H1 (cell line): ENCODE measurements at regions not wholly inside any gene's neighbourhood (a gene's known extent, or its start where the extent isn't known, plus 50 kb on each side); places are given as distances from the start of the nearest gene placed in this dataset.

ENCODE experiments used
- CTCF ChIA-PET: fragments of 300-600 bp; sonication (Branson Sonifier 250); formaldehyde crosslinking; loops from one replicate; lab custom pipeline; 2021; ENCODE audit not compliant: partially characterized antibody; lab: Charles Lee
- POLR2A ChIA-PET: fragments of 300-600 bp; sonication (Branson Sonifier 250); formaldehyde crosslinking; loops from one replicate; lab custom pipeline; 2021; ENCODE audit warnings: inconsistent platforms; ENCODE audit not compliant: partially characterized antibody; lab: Charles Lee
- DNase-seq, 2 experiments: peaks; one replicate each; pipeline versions ENCODE4 v3.0.0 to v3.0.0-alpha.2; 2010 to 2022; ENCODE audit warnings: low spot score in 2 of 2, low read depth in 1 of 2, mixed read lengths in 1 of 2
- FAIRE-seq: peaks from 2 replicates; lab custom pipeline; 2011; peaks lifted over from hg19 to GRCh38; lab: Jason Lieb, UNC
- H2AFZ ChIP-seq: 2 replicates; pipeline ENCODE4 v1.8.1; 2012; ENCODE audit warnings: low read length, inconsistent platforms
- H2AK5ac ChIP-seq: 2 replicates; pipeline ENCODE4 v1.6.1; 2013; ENCODE audit warnings: low read depth, low read length
- H2BK120ac ChIP-seq: replicated peaks from 2 replicates; pipeline ENCODE3; 2013; ENCODE audit warnings: low read depth, low read length, inconsistent platforms
- H2BK12ac ChIP-seq: 2 replicates; pipeline ENCODE4 v1.6.1; 2013; ENCODE audit warnings: low read depth, low read length
- H2BK15ac ChIP-seq: 2 replicates; pipeline ENCODE4 v1.6.1; 2013; ENCODE audit warnings: low read length
- H2BK20ac ChIP-seq: 2 replicates; pipeline ENCODE4 v1.6.1; 2013; ENCODE audit warnings: low read length
- H2BK5ac ChIP-seq: 2 replicates; pipeline ENCODE4 v1.6.1; 2013; ENCODE audit warnings: low read depth, low read length
- H3K14ac ChIP-seq: 2 replicates; pipeline ENCODE4 v1.6.1; 2013; ENCODE audit warnings: inconsistent platforms; ENCODE audit not compliant: insufficient read length
- H3K18ac ChIP-seq: 2 replicates; pipeline ENCODE4 v1.6.1; 2013; ENCODE audit warnings: low read length; ENCODE audit errors: extremely low read depth
- H3K23ac ChIP-seq: 2 replicates; pipeline ENCODE4 v1.6.1; 2013; ENCODE audit warnings: inconsistent platforms; ENCODE audit not compliant: insufficient read length
- H3K23me2 ChIP-seq: 2 replicates; pipeline ENCODE4 v1.6.1; 2013; ENCODE audit warnings: low read depth, low read length
- H3K27ac ChIP-seq: 2 replicates; pipeline ENCODE4 v1.6.1; 2011; ENCODE audit warnings: low read depth, low read length, inconsistent platforms
- H3K27me3 ChIP-seq, 4 experiments: replicated peaks in 1 of 4; 1 replicate in 1 of 4; 2 replicates in 3 of 4; pipeline versions ENCODE4 v1.6.1 to v1.8.1; 2011 to 2013; ENCODE audit warnings: low read length in 3 of 4, mild to moderate bottlenecking in 3 of 4, inconsistent platforms in 2 of 4, mixed read lengths in 2 of 4, moderate library complexity in 1 of 4; ENCODE audit not compliant: control insufficient read depth in 3 of 4, insufficient read depth in 3 of 4; ENCODE audit errors: extremely low read depth in 1 of 4
- H3K36me3 ChIP-seq, 4 experiments: 2 replicates each; pipeline versions ENCODE4 v1.6.1 to v1.8.1; 2011 to 2013; ENCODE audit warnings: mild to moderate bottlenecking in 4 of 4, low read length in 3 of 4, moderate library complexity in 2 of 4, control low read depth in 1 of 4, inconsistent platforms in 1 of 4; ENCODE audit not compliant: insufficient read depth in 4 of 4, control insufficient read depth in 2 of 4
- H3K4ac ChIP-seq: replicated peaks from 2 replicates; pipeline ENCODE3; 2013; ENCODE audit warnings: low read length, low read depth, mixed read lengths, inconsistent platforms; ENCODE audit not compliant: insufficient read length
- H3K4me1 ChIP-seq, 4 experiments: replicated peaks in 1 of 4; 1 replicate in 1 of 4; 2 replicates in 3 of 4; pipeline versions ENCODE4 v1.6.1 to v1.8.1; 2011 to 2013; ENCODE audit warnings: low read length in 3 of 4, inconsistent platforms in 2 of 4, mixed read lengths in 1 of 4; ENCODE audit not compliant: insufficient read depth in 4 of 4, control insufficient read depth in 3 of 4
- H3K4me2 ChIP-seq, 2 experiments: 2 replicates each; pipeline versions ENCODE4 v1.6.1 to v1.8.1; 2011 to 2013; ENCODE audit warnings: low read depth in 2 of 2, low read length in 2 of 2, control low read depth in 1 of 2, inconsistent platforms in 1 of 2, mild to moderate bottlenecking in 1 of 2; ENCODE audit not compliant: insufficient read depth in 1 of 2
- H3K4me3 ChIP-seq, 4 experiments: fragments of 200-600, 300-600 bp in 1 of 4; sonication (generic), shearing (Covaris generic), sonication (Bioruptor Twin) in 1 of 4; 2 replicates each; pipeline versions ENCODE4 v1.5.1 to v1.8.1; 2011 to 2016; ENCODE audit warnings: low read length in 4 of 4, low read depth in 3 of 4, control low read depth in 2 of 4, inconsistent platforms in 2 of 4, mild to moderate bottlenecking in 2 of 4, mixed read lengths in 1 of 4, moderate library complexity in 1 of 4; ENCODE audit not compliant: insufficient read depth in 2 of 4; ENCODE audit errors: extremely low read depth in 1 of 4
- H3K56ac ChIP-seq: replicated peaks from 2 replicates; pipeline ENCODE3; 2013; ENCODE audit warnings: low read depth, mild to moderate bottlenecking, mixed read lengths, low read length, inconsistent platforms; ENCODE audit not compliant: insufficient read length
- H3K79me1 ChIP-seq: 2 replicates; pipeline ENCODE4 v1.6.1; 2013; ENCODE audit warnings: low read depth, low read length, control low read depth
- H3K79me2 ChIP-seq, 2 experiments: 2 replicates each; pipeline versions ENCODE4 v1.6.1 to v1.8.1; 2012 to 2013; ENCODE audit warnings: low read length in 2 of 2, mild to moderate bottlenecking in 2 of 2, inconsistent platforms in 1 of 2; ENCODE audit not compliant: insufficient read depth in 2 of 2, control insufficient read depth in 1 of 2
- H3K9ac ChIP-seq, 4 experiments: replicated peaks in 1 of 4; 1 replicate in 1 of 4; 2 replicates in 3 of 4; pipeline versions ENCODE4 v1.6.1 to v1.8.1; 2011 to 2013; ENCODE audit warnings: low read depth in 3 of 4, low read length in 3 of 4, control low read depth in 2 of 4, mild to moderate bottlenecking in 2 of 4, moderate library complexity in 2 of 4, inconsistent platforms in 1 of 4; ENCODE audit errors: extremely low read depth in 1 of 4
- H3K9me3 ChIP-seq, 2 experiments: 2 replicates each; pipeline versions ENCODE4 v1.6.1 to v1.8.1; 2012 to 2013; ENCODE audit warnings: mild to moderate bottlenecking in 2 of 2, moderate library complexity in 2 of 2, control low read depth in 1 of 2, inconsistent platforms in 1 of 2, low read depth in 1 of 2, low read length in 1 of 2, mixed read lengths in 1 of 2; ENCODE audit not compliant: insufficient read depth in 2 of 2
- H4K20me1 ChIP-seq, 2 experiments: replicated peaks in 1 of 2; 2 replicates each; pipeline versions ENCODE3 to v1.8.1; 2011 to 2013; ENCODE audit warnings: inconsistent platforms in 2 of 2, low read length in 2 of 2, mild to moderate bottlenecking in 1 of 2; ENCODE audit not compliant: insufficient read depth in 2 of 2, control insufficient read depth in 1 of 2
- H4K5ac ChIP-seq: 2 replicates; pipeline ENCODE4 v1.6.1; 2013; ENCODE audit warnings: low read length, low read depth, mixed read lengths, inconsistent platforms; ENCODE audit not compliant: insufficient read length
- H4K8ac ChIP-seq: 2 replicates; pipeline ENCODE4 v1.8.0; 2013; ENCODE audit warnings: mild to moderate bottlenecking, moderate library complexity, low read length, inconsistent platforms; ENCODE audit not compliant: insufficient read depth; ENCODE audit errors: extremely low read depth
- H4K91ac ChIP-seq: replicated peaks from 2 replicates; pipeline ENCODE3; 2013; ENCODE audit warnings: low read length, mixed read lengths, inconsistent platforms; ENCODE audit not compliant: insufficient read length
- ASH2L ChIP-seq: fragments of 200-600, 300-600 bp; sonication (generic); IDR thresholded peaks from one replicate; pipeline ENCODE4 v1.7.1; 2017; ENCODE audit warnings: low read length
- BACH1 ChIP-seq: IDR thresholded peaks from 2 replicates; pipeline ENCODE4 v1.6.1; 2012; ENCODE audit warnings: low read length, improper control_type of control experiment
- RAD21 ChIP-seq, 2 experiments: IDR thresholded peaks in 1 of 2; conservative IDR thresholded peaks in 1 of 2; 2 replicates each; pipeline ENCODE4 v1.6.1; 2011; ENCODE audit warnings: low read depth in 2 of 2, low read length in 2 of 2, improper control_type of control experiment in 1 of 2, inconsistent platforms in 1 of 2, mild to moderate bottlenecking in 1 of 2, moderate library complexity in 1 of 2
- RXRA ChIP-seq: IDR thresholded peaks from 2 replicates; pipeline ENCODE4 v1.6.1; 2011; ENCODE audit warnings: low read depth, mild to moderate bottlenecking, low read length, moderate library complexity; ENCODE audit not compliant: insufficient read depth
- SIRT6 ChIP-seq: IDR thresholded peaks from one replicate; pipeline ENCODE4 v1.7.1; 2012; ENCODE audit warnings: low read length, inconsistent platforms
- SP4 ChIP-seq: IDR thresholded peaks from 2 replicates; pipeline ENCODE4 v1.6.1; 2012; ENCODE audit warnings: low read length, inconsistent platforms
- TBP ChIP-seq: IDR thresholded peaks from 2 replicates; pipeline ENCODE4 v1.6.1; 2011; ENCODE audit warnings: low read depth, low read length, improper control_type of control experiment
- WGBS, 2 experiments: shearing (Covaris generic) in 1 of 2; methylation state at CpG; one replicate each; pipeline versions ENCODE4 v1.1.6 to v1.1.7; 2013 to 2015; ENCODE audit warnings: low lambda C conversion rate in 2 of 2, mixed read lengths in 2 of 2, inconsistent platforms in 1 of 2, low coverage in 1 of 2, missing lambda C conversion rate in 1 of 2; ENCODE audit not compliant: insufficient replicate concordance in 2 of 2, insufficient coverage in 1 of 2, insufficient read length in 1 of 2; ENCODE audit errors: extremely low coverage in 1 of 2, missing lambda C conversion rate in 1 of 2; 5-methylcytosine and 5-hydroxymethylcytosine counted together
- TF ChIP-seq, protein P1 (sequence below): IDR thresholded peaks from 2 replicates; pipeline ENCODE4 v1.6.1; 2012; ENCODE audit warnings: inconsistent platforms
- TF ChIP-seq, protein P2 (sequence below): IDR thresholded peaks from 2 replicates; pipeline ENCODE4 v1.6.1; 2011; ENCODE audit warnings: low read depth, mild to moderate bottlenecking, low read length; ENCODE audit not compliant: insufficient read depth
- TF ChIP-seq, protein P3 (sequence below), 3 experiments: IDR thresholded peaks; 1 replicate in 2 of 3; 2 replicates in 1 of 3; pipeline versions ENCODE4 v1.5.1 to v1.6.1; 2011; ENCODE audit warnings: low read length in 3 of 3, mild to moderate bottlenecking in 3 of 3, inconsistent platforms in 2 of 3, low read depth in 1 of 3, moderate library complexity in 1 of 3; ENCODE audit not compliant: insufficient read depth in 1 of 3; ENCODE audit errors: control extremely low read depth in 1 of 3

DNA sequence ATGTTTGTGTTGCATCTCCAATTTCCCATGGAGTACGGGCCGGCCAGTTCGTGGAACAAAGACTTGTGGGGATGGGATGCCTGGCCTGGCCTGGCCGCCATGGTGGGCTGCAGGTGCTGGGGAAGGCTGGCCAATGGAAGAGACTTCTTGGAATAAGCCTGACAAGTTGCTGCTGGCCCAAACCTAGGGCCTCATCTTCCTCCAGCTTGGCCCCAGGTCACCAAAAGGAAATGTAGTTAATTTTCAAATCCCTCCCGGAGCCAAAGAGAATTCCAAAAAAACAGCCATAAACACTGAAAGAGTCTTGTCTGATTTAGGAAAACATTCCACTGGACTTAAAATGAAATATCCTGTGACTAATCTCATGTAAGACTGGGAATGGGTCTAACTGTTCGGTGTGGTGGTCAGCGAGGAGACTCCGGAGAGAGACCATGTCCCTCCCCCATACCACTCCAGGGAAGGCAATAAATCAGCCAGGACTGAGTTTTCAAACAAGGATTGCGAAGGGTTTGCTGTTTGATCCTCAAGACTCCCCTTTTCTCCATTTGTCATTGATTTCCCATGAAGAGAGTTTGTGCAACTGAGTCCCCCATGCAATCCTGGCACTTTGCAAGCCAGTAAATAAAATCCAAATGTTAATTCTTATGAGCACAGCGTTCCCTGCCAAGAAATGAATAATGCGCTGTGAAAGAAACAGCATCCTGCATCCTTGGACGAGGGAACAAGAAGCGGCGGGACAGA lies 128.7 kb upstream of the HABP2 start:
- ChIA-PET CTCF (interaction anchor here (4.8 kb wide), 1 partner anchor 18 kb away, joined by 24 read pairs; no protein-coding TSS in a partner anchor), POLR2A (no interaction called here)
- Histone ChIP-seq H3K4me1 (no peaks in the 10 kb centered on the region), H2BK20ac (no peak overlapping the region), H4K5ac (no peak overlapping the region), H2BK12ac (no peak overlapping the region), H3K9me3 (peaks cover 2 to 3% of the 10 kb centered on the region in 2 experiments; a peak in 1 of 4 replicates), H2AK5ac (no peak overlapping the region), H4K91ac (no peak overlapping the region), H4K20me1 (no peaks in the 10 kb centered on the region), H2BK120ac (no peak overlapping the region), H3K4me3 (no peak overlapping the region), H3K27me3 (no peaks in the 10 kb centered on the region), H3K9ac (no peak overlapping the region), H2AFZ (no peak overlapping the region), H3K4ac (no peak overlapping the region), H2BK15ac (no peak overlapping the region), H3K23me2 (no peaks in the 10 kb centered on the region), H3K14ac (no peak overlapping the region), H3K23ac (no peak overlapping the region), H3K18ac (no peak overlapping the region), H4K8ac (no peak overlapping the region), H3K56ac (no peak overlapping the region), H3K36me3 (no peaks in the 10 kb centered on the region), H3K79me2 (no peaks in the 10 kb centered on the region), H3K79me1 (no peaks in the 10 kb centered on the region), H3K4me2 (no peak overlapping the region), H3K27ac (no peak overlapping the region), H2BK5ac (no peak overlapping the region)
- DNase-seq (no peak), FAIRE-seq (no peak)
- 91% methylated on average over 14 of the region's 14 CpGs; no CpG with 5 or more reads in 1 of the 2 experiments for WGBS, 2 experiments
- no peak for TF ChIP-seq BACH1
- TF ChIP-seq, protein P1, sequence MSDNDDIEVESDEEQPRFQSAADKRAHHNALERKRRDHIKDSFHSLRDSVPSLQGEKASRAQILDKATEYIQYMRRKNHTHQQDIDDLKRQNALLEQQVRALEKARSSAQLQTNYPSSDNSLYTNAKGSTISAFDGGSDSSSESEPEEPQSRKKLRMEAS = no peak
- TF ChIP-seq SIRT6 = no peak
- no peak for TF ChIP-seq SP4
- no peak for TF ChIP-seq RXRA
- TF ChIP-seq, protein P2, sequence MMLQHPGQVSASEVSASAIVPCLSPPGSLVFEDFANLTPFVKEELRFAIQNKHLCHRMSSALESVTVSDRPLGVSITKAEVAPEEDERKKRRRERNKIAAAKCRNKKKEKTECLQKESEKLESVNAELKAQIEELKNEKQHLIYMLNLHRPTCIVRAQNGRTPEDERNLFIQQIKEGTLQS = no peak
- no peak for TF ChIP-seq ASH2L
- no peak for TF ChIP-seq TBP
- TF ChIP-seq RAD21 (IDR thresholded peaks at IDR 0.05 in 1 of 2, conservative IDR thresholded peaks at IDR 0.05 in 1 of 2; ENCODE audit: low read depth in 2 of 2, low read length in 2 of 2) = no peak
- TF ChIP-seq, protein P3, sequence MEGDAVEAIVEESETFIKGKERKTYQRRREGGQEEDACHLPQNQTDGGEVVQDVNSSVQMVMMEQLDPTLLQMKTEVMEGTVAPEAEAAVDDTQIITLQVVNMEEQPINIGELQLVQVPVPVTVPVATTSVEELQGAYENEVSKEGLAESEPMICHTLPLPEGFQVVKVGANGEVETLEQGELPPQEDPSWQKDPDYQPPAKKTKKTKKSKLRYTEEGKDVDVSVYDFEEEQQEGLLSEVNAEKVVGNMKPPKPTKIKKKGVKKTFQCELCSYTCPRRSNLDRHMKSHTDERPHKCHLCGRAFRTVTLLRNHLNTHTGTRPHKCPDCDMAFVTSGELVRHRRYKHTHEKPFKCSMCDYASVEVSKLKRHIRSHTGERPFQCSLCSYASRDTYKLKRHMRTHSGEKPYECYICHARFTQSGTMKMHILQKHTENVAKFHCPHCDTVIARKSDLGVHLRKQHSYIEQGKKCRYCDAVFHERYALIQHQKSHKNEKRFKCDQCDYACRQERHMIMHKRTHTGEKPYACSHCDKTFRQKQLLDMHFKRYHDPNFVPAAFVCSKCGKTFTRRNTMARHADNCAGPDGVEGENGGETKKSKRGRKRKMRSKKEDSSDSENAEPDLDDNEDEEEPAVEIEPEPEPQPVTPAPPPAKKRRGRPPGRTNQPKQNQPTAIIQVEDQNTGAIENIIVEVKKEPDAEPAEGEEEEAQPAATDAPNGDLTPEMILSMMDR (IDR thresholded peaks at IDR 0.05; ENCODE audit: control extremely low read depth in 1 of 3, insufficient read depth in 1 of 3, low read depth in 1 of 3, low read length in 3 of 3) = no peak
